ENCODE measurements at regions not wholly inside any gene's neighbourhood (a gene's known extent, or its start where the extent isn't known, plus 50 kb on each side); places are given as distances from the start of the nearest gene placed in this dataset.

DNA sequence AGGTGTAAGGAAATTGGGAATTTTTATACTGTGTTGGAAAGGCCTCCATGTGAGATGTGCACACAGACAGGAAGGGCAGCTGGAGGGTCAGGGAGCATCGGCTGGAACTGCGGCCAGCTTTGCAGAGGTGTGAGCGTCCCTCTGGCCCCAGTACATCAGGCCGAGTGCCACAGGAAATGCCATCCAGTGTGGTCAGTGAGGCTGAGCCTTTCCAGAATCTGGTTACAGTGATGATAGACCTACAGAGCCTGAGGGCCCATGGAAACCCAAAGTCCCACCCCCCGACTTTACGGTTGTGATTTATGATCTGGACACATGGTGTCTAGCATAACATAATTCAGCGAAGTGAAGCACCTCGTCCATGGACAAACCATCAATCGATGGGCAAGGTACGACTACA is 137.3 kb upstream of the PDE10A start:
- DNase-seq (ENCODE audit: low read depth in 1 of 2, low spot score in 1 of 2): no peak
- Histone ChIP-seq H3K27me3 (ENCODE audit: insufficient read depth, poor library complexity, severe bottlenecking) (peaks cover 2% of the 10 kb centered on the region), H3K27ac (replicated peaks) (no peak overlapping the region), H3K4me3 (replicated peaks; ENCODE audit: insufficient read depth, low read length) (no peak overlapping the region)
- TF ChIP-seq POLR2AphosphoS5 (IDR thresholded peaks at IDR 0.05; ENCODE audit: low read depth) (no peak), GABPA (IDR thresholded peaks at IDR 0.05; ENCODE audit: low read depth) (no peak), SPI1 (IDR thresholded peaks at IDR 0.05; ENCODE audit: borderline replicate concordance, low read depth) (no peak)
- TF ChIP-seq, protein P1, sequence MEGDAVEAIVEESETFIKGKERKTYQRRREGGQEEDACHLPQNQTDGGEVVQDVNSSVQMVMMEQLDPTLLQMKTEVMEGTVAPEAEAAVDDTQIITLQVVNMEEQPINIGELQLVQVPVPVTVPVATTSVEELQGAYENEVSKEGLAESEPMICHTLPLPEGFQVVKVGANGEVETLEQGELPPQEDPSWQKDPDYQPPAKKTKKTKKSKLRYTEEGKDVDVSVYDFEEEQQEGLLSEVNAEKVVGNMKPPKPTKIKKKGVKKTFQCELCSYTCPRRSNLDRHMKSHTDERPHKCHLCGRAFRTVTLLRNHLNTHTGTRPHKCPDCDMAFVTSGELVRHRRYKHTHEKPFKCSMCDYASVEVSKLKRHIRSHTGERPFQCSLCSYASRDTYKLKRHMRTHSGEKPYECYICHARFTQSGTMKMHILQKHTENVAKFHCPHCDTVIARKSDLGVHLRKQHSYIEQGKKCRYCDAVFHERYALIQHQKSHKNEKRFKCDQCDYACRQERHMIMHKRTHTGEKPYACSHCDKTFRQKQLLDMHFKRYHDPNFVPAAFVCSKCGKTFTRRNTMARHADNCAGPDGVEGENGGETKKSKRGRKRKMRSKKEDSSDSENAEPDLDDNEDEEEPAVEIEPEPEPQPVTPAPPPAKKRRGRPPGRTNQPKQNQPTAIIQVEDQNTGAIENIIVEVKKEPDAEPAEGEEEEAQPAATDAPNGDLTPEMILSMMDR (IDR thresholded peaks at IDR 0.05; ENCODE audit: insufficient read depth, low read length): no peak
- TF ChIP-seq, protein P2, sequence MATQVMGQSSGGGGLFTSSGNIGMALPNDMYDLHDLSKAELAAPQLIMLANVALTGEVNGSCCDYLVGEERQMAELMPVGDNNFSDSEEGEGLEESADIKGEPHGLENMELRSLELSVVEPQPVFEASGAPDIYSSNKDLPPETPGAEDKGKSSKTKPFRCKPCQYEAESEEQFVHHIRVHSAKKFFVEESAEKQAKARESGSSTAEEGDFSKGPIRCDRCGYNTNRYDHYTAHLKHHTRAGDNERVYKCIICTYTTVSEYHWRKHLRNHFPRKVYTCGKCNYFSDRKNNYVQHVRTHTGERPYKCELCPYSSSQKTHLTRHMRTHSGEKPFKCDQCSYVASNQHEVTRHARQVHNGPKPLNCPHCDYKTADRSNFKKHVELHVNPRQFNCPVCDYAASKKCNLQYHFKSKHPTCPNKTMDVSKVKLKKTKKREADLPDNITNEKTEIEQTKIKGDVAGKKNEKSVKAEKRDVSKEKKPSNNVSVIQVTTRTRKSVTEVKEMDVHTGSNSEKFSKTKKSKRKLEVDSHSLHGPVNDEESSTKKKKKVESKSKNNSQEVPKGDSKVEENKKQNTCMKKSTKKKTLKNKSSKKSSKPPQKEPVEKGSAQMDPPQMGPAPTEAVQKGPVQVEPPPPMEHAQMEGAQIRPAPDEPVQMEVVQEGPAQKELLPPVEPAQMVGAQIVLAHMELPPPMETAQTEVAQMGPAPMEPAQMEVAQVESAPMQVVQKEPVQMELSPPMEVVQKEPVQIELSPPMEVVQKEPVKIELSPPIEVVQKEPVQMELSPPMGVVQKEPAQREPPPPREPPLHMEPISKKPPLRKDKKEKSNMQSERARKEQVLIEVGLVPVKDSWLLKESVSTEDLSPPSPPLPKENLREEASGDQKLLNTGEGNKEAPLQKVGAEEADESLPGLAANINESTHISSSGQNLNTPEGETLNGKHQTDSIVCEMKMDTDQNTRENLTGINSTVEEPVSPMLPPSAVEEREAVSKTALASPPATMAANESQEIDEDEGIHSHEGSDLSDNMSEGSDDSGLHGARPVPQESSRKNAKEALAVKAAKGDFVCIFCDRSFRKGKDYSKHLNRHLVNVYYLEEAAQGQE (IDR thresholded peaks at IDR 0.05; ENCODE audit: insufficient replicate concordance, low read depth): no peak

DNA sequence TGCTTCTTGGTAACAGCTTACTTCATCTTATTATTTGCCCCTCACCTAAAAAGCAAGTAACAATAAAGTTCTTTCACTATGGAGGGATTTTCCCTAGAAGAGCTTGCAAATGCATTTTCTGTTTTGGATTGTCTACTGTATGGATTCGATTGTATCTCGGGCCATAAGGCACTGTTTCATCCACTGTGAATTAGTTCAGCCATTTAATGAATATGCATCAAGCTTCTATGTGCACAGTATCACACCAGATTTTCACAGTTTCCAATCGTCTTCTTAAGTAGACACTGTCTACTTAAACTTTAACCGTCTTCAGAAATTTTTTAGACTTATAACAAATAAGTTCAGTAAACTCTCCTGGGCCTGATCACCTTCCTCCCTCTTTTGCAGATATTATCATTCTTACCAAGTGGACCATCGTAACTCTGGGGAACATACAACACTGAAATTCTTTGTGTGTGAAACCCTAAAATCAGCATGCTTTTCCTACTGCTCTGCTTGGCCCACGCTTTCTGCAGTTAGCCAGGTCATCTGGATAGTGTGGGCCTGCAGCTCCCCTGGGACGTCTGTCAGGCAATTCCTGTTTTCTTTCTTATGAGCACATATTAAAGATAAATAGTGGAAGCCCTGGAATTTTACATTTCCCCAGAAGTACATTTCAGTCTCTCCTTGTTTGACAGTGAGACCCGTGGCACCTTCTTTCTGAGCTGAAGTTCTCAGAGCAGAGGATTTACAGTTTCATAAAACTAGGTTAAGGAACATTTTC is 136.5 kb upstream of the PDE10A start:
- DNase-seq (ENCODE audit: low read depth in 1 of 2, low spot score in 1 of 2): no peak
- Histone ChIP-seq H3K27ac (replicated peaks) (no peak overlapping the region), H3K27me3 (ENCODE audit: insufficient read depth, poor library complexity, severe bottlenecking) (peaks cover 2% of the 10 kb centered on the region), H3K4me3 (replicated peaks; ENCODE audit: insufficient read depth, low read length) (no peak overlapping the region)
- TF ChIP-seq SPI1 (IDR thresholded peaks at IDR 0.05; ENCODE audit: borderline replicate concordance, low read depth) (no peak), POLR2AphosphoS5 (IDR thresholded peaks at IDR 0.05; ENCODE audit: low read depth) (no peak), GABPA (IDR thresholded peaks at IDR 0.05; ENCODE audit: low read depth) (no peak)
- TF ChIP-seq, protein P1 (IDR thresholded peaks at IDR 0.05; ENCODE audit: insufficient read depth, low read length): no peak
- TF ChIP-seq, protein P2 (IDR thresholded peaks at IDR 0.05; ENCODE audit: insufficient replicate concordance, low read depth): no peak

DNA sequence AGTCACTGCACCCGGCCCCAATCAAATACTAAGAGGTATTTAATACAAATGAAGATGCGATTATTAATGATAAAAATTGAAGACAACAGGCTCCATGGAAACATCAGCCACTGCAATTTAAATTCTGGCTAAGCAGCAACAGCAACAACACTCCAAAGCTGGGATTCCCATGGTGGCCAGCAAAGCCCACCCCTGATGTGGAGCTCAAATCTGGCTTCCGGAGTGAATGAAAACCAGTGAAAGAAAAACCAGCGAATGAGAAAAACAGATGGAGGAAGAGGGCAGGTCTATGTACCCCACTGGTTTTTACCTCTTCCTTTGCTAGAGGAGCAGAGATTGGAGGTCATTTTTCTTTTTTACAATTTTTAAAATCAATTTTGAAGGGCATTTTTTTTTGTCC is 135.9 kb upstream of the PDE10A start:
- peaks cover 2% of the 10 kb centered on the region for H3K27me3 ChIP-seq (ENCODE audit: insufficient read depth, poor library complexity, severe bottlenecking)
- H3K4me3 ChIP-seq (replicated peaks; ENCODE audit: insufficient read depth, low read length): no peak overlapping the region
- H3K27ac ChIP-seq (replicated peaks): no peak overlapping the region
- DNase-seq (ENCODE audit: low read depth in 1 of 2, low spot score in 1 of 2): no peak
- TF ChIP-seq GABPA (IDR thresholded peaks at IDR 0.05; ENCODE audit: low read depth): no peak
- TF ChIP-seq, protein P1 (IDR thresholded peaks at IDR 0.05; ENCODE audit: insufficient read depth, low read length): no peak
- TF ChIP-seq SPI1 (IDR thresholded peaks at IDR 0.05; ENCODE audit: borderline replicate concordance, low read depth): no peak
- TF ChIP-seq, protein P2 (IDR thresholded peaks at IDR 0.05; ENCODE audit: insufficient replicate concordance, low read depth): no peak
- no peak for TF ChIP-seq POLR2AphosphoS5 (IDR thresholded peaks at IDR 0.05; ENCODE audit: low read depth)

Measured in HL-60 (cell line).